HCT116 (cell line): ENCODE measurements at regions not wholly inside any gene's neighbourhood (a gene's known extent, or its start where the extent isn't known, plus 50 kb on each side); places are given as distances from the start of the nearest gene placed in this dataset.

ENCODE experiments used
- ATAC-seq: fragments of 200-7000 bp; cut with Tn5 transposase; 2 replicates; pipeline ENCODE4 v1.9.1; 2020; ENCODE audit warnings: mild to moderate bottlenecking, moderate library complexity
- BruUV-seq: library from RNA; stranded (reverse); fragments of 400-500 nt; replicated peaks from 2 replicates; lab custom pipeline; 2021; lab: Mats Ljungman, UMichigan
- CTCF ChIA-PET: fragments of 300-600 bp; sonication (Branson Sonifier 250); formaldehyde crosslinking; loops from one replicate; lab custom pipeline; 2021; ENCODE audit warnings: antibody characterized with exemption; lab: Charles Lee
- POLR2A ChIA-PET: fragments of 300-600, 350-600 bp; sonication (Branson Sonifier 250); formaldehyde crosslinking; loops from one replicate; lab custom pipeline; 2021; ENCODE audit warnings: antibody characterized with exemption; lab: Charles Lee
- RAD21 ChIA-PET, 2 experiments: fragments of 300-600 bp; sonication (Branson Sonifier 250); formaldehyde crosslinking; loops; one replicate each; lab custom pipeline; 2023; ENCODE audit warnings: low total read pairs in 2 of 2; ENCODE audit not compliant: uncharacterized antibody in 2 of 2, unreplicated experiment in 2 of 2, low non-redundant PET in 1 of 2; lab: Charles Lee
- DNase-seq: peaks from one replicate; pipeline ENCODE4 v3.0.0-alpha.2; 2010; ENCODE audit warnings: low read depth, low spot score
- H2AFZ ChIP-seq: fragments of 200-600 bp; shearing (Covaris generic), sonication (generic); 2 replicates; pipeline ENCODE4 v1.6.1; 2017; ENCODE audit warnings: low read depth, mixed run types, mixed read lengths, antibody characterized with exemption, low read length; ENCODE audit not compliant: poor library complexity, severe bottlenecking
- H3K27ac ChIP-seq: 2 replicates; pipeline ENCODE4 v1.5.1; 2012; ENCODE audit warnings: low read depth, low read length
- H3K27me3 ChIP-seq: fragments of 200-600 bp; sonication (generic); 2 replicates; pipeline ENCODE4 v1.6.1; 2016; ENCODE audit warnings: mixed run types, low read length, mixed read lengths; ENCODE audit not compliant: insufficient read depth
- H3K36me3 ChIP-seq, 2 experiments: fragments of 200-500 bp in 1 of 2; fragments of 200-600 bp in 1 of 2; sonication (Bioruptor generic) in 1 of 2; sonication (generic) in 1 of 2; 2 replicates each; pipeline versions ENCODE4 v1.5.1 to v1.6.1; 2014 to 2016; ENCODE audit warnings: low read length in 2 of 2, inconsistent platforms in 1 of 2, mixed read lengths in 1 of 2, mixed run types in 1 of 2; ENCODE audit not compliant: insufficient read depth in 2 of 2, control insufficient read depth in 1 of 2
- H3K4me1 ChIP-seq, 2 experiments: fragments of 200-600 bp in 1 of 2; sonication (generic) in 1 of 2; 2 replicates each; pipeline versions ENCODE4 v1.5.1 to v1.6.1; 2012 to 2017; ENCODE audit warnings: low read length in 2 of 2, inconsistent platforms in 1 of 2, mild to moderate bottlenecking in 1 of 2, mixed read lengths in 1 of 2, mixed run types in 1 of 2, moderate library complexity in 1 of 2; ENCODE audit not compliant: insufficient read depth in 2 of 2, control insufficient read depth in 1 of 2
- H3K4me2 ChIP-seq: fragments of 200-600 bp; sonication (generic); 2 replicates; pipeline ENCODE4 v1.6.1; 2017; ENCODE audit warnings: mixed run types, low read length, mixed read lengths
- H3K4me3 ChIP-seq, 2 experiments: fragments of 200-600 bp in 1 of 2; sonication (generic) in 1 of 2; replicated peaks in 1 of 2; 2 replicates each; pipeline ENCODE4 v1.5.1; 2011 to 2016; ENCODE audit warnings: low read length in 2 of 2, control low read depth in 1 of 2, low read depth in 1 of 2, mild to moderate bottlenecking in 1 of 2, mixed read lengths in 1 of 2, mixed run types in 1 of 2
- H3K79me2 ChIP-seq: fragments of 200-600 bp; sonication (generic); 2 replicates; pipeline ENCODE4 v1.6.1; 2017; ENCODE audit warnings: mild to moderate bottlenecking, mixed run types, low read length, moderate library complexity, mixed read lengths; ENCODE audit not compliant: insufficient read depth
- H3K9ac ChIP-seq: fragments of 200-600 bp; sonication (generic); 2 replicates; pipeline ENCODE4 v1.6.1; 2016; ENCODE audit warnings: low read length, mixed read lengths
- H3K9me2 ChIP-seq: fragments of 200-600 bp; sonication (generic), shearing (Covaris generic); 2 replicates; pipeline ENCODE4 v1.6.1; 2017; ENCODE audit warnings: mixed run types, mild to moderate bottlenecking, moderate library complexity; ENCODE audit not compliant: insufficient read depth
- H3K9me3 ChIP-seq, 2 experiments: fragments of 200-500 bp in 1 of 2; fragments of 200-600 bp in 1 of 2; sonication (Bioruptor generic) in 1 of 2; sonication (generic) in 1 of 2; 2 replicates each; pipeline ENCODE4 v1.6.1; 2014 to 2017; ENCODE audit warnings: low read length in 2 of 2, mixed read lengths in 2 of 2, inconsistent platforms in 1 of 2, low read depth in 1 of 2, mild to moderate bottlenecking in 1 of 2, mixed run types in 1 of 2, moderate library complexity in 1 of 2; ENCODE audit not compliant: control insufficient read depth in 1 of 2, insufficient read depth in 1 of 2
- H4K20me1 ChIP-seq: fragments of 200-600 bp; sonication (generic), shearing (Covaris generic); 2 replicates; pipeline ENCODE4 v1.6.1; 2017; ENCODE audit warnings: mixed run types, mild to moderate bottlenecking, moderate library complexity; ENCODE audit not compliant: insufficient read depth
- CEBPB ChIP-seq: IDR thresholded peaks from 2 replicates; pipeline ENCODE4 v1.6.1; 2012; ENCODE audit warnings: low read depth
- EGR1 ChIP-seq: IDR thresholded peaks from 2 replicates; pipeline ENCODE4 v1.6.1; 2012; ENCODE audit warnings: low read depth
- FOSL1 ChIP-seq: IDR thresholded peaks from 2 replicates; pipeline ENCODE4 v1.6.1; 2012; ENCODE audit warnings: low read depth
- JUND ChIP-seq: IDR thresholded peaks from 2 replicates; pipeline ENCODE4 v1.6.1; 2012
- POLR2AphosphoS5 ChIP-seq: IDR thresholded peaks from 2 replicates; pipeline ENCODE4 v1.6.1; 2011; ENCODE audit warnings: mild to moderate bottlenecking, low read depth, low read length, moderate library complexity
- RAD21 ChIP-seq: IDR thresholded peaks from 2 replicates; pipeline ENCODE4 v1.6.1; 2012; ENCODE audit warnings: low read depth, mild to moderate bottlenecking
- SP1 ChIP-seq: IDR thresholded peaks from 2 replicates; pipeline ENCODE4 v1.6.1; 2012; ENCODE audit warnings: low read depth
- TCF7L2 ChIP-seq: IDR thresholded peaks from 2 replicates; pipeline ENCODE4 v1.7.0; 2011; ENCODE audit warnings: borderline replicate concordance, inconsistent platforms; ENCODE audit not compliant: insufficient read depth, insufficient read length; ENCODE audit errors: extremely low read depth
- ZFX ChIP-seq: fragments of 450-650 bp; IDR thresholded peaks from 2 replicates; pipeline ENCODE4 v1.6.1; 2017
- intact Hi-C: fragments of 100-400 bp; cut with micrococcal nuclease; formaldehyde crosslinking; loops from 2 replicates; pipeline ENCODE4 v1.10.0; 2022
- TF ChIP-seq, protein P1 (sequence below): IDR thresholded peaks from 2 replicates; pipeline ENCODE4 v1.6.1; 2012; ENCODE audit warnings: low read depth

DNA sequence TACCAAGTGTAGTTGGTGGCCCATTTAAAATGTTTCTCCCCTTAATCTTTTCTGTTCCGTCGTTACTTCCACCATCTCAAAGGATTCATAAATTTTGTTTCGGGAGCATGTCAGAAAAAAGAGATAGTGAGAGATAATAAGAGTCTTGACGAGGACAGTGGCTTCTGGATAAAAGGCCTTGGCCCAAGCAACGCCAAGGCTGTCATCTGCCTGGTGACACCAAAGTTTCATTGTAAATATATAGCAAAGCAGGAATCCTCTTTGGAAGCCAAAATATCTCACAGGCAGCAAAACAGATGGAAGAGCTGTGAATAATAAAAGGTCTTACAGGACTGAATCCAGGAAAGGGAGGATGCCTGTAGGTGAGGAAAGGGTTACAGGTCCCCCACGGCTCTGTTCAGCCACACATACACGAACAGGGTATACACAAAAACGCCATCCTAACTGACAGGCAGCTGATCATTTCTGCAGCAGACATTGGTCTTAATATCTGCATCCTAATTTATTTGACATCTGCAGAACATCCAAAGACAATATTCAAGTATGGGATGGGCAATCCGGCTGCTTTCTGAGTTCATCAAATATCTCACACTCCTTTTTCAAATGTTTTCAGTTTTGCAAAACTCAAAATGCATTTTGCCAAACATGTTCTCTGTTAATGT lies 382.8 kb downstream of the OSR1 start:
- no peak overlapping the region for H3K4me2 ChIP-seq
- no peaks in the 10 kb centered on the region for H3K9me2 ChIP-seq
- H3K4me3 ChIP-seq: no peak overlapping the region
- no peak overlapping the region for H2AFZ ChIP-seq
- H4K20me1 ChIP-seq: no peaks in the 10 kb centered on the region
- POLR2A ChIA-PET: no interaction called here
- no peak for TF ChIP-seq ZFX
- TF ChIP-seq JUND: no peak
- no peak for TF ChIP-seq SP1
- TF ChIP-seq RAD21: no peak
- no peak for TF ChIP-seq CEBPB
- no peak for TF ChIP-seq FOSL1
- TF ChIP-seq POLR2AphosphoS5: no peak
- TF ChIP-seq EGR1: no peak
- TF ChIP-seq TCF7L2: no peak
- TF ChIP-seq, protein P1, sequence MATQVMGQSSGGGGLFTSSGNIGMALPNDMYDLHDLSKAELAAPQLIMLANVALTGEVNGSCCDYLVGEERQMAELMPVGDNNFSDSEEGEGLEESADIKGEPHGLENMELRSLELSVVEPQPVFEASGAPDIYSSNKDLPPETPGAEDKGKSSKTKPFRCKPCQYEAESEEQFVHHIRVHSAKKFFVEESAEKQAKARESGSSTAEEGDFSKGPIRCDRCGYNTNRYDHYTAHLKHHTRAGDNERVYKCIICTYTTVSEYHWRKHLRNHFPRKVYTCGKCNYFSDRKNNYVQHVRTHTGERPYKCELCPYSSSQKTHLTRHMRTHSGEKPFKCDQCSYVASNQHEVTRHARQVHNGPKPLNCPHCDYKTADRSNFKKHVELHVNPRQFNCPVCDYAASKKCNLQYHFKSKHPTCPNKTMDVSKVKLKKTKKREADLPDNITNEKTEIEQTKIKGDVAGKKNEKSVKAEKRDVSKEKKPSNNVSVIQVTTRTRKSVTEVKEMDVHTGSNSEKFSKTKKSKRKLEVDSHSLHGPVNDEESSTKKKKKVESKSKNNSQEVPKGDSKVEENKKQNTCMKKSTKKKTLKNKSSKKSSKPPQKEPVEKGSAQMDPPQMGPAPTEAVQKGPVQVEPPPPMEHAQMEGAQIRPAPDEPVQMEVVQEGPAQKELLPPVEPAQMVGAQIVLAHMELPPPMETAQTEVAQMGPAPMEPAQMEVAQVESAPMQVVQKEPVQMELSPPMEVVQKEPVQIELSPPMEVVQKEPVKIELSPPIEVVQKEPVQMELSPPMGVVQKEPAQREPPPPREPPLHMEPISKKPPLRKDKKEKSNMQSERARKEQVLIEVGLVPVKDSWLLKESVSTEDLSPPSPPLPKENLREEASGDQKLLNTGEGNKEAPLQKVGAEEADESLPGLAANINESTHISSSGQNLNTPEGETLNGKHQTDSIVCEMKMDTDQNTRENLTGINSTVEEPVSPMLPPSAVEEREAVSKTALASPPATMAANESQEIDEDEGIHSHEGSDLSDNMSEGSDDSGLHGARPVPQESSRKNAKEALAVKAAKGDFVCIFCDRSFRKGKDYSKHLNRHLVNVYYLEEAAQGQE: no peak
- TF ChIP-seq, all 23 proteins: peak for 0
- ATAC-seq (no peak), DNase-seq (no peak)
- no peaks in the 10 kb centered on the region for H3K36me3 ChIP-seq
- H3K27me3 ChIP-seq: no peaks in the 10 kb centered on the region
- no peaks in the 10 kb centered on the region for H3K9me3 ChIP-seq
- ChIA-PET RAD21 (no interaction called here), CTCF (no interaction called here)
- H3K79me2 ChIP-seq: no peaks in the 10 kb centered on the region
- BruUV-seq: no TSS peak
- no peak overlapping the region for H3K27ac ChIP-seq
- intact Hi-C loops: no loop called here
- H3K4me1 ChIP-seq: 0 out of 4 replicates have a peak, but pooled peaks cover 0 to 3% of the 10 kb centered on the region in 2 experiments
- H3K9ac ChIP-seq: no peak overlapping the region
